Common myeloid progenitor, CD34-positive (primary cell): ENCODE measurements at regions not wholly inside any gene's neighbourhood (a gene's known extent, or its start where the extent isn't known, plus 50 kb on each side); places are given as distances from the start of the nearest gene placed in this dataset.

Experiments
- CTCF ChIA-PET: fragments of 350-600 bp; sonication (Branson Sonifier 250); formaldehyde crosslinking; loops from one replicate; lab custom pipeline; 2021; ENCODE audit warnings: antibody characterized with exemption; lab: Charles Lee
- POLR2A ChIA-PET: fragments of 350-600 bp; sonication (Branson Sonifier 250); formaldehyde crosslinking; loops from one replicate; lab custom pipeline; 2021; ENCODE audit warnings: antibody characterized with exemption; lab: Charles Lee
- DNase-seq, 3 donors: peaks; one replicate each; pipeline versions ENCODE4 v3.0.0 to v3.0.0-alpha.2; 2013
- H3K27ac ChIP-seq, 2 experiments: 1 replicate in 1 of 2; 2 replicates in 1 of 2; pipeline ENCODE4 v1.7.0; 2013; ENCODE audit warnings: inconsistent platforms in 2 of 2, low read length in 2 of 2, mild to moderate bottlenecking in 2 of 2, low read depth in 1 of 2, moderate library complexity in 1 of 2; ENCODE audit not compliant: severe bottlenecking in 2 of 2, insufficient read depth in 1 of 2, poor library complexity in 1 of 2
- H3K27me3 ChIP-seq, 5 experiments: replicated peaks in 2 of 5; 1 replicate in 3 of 5; 2 replicates in 2 of 5; pipeline versions ENCODE4 v1.6.1 to v1.7.0; 2013; ENCODE audit warnings: low read length in 4 of 5, mild to moderate bottlenecking in 2 of 5, moderate library complexity in 2 of 5, inconsistent platforms in 1 of 5; ENCODE audit not compliant: insufficient read depth in 5 of 5, control insufficient read depth in 4 of 5
- H3K36me3 ChIP-seq, 4 experiments: 1 replicate in 2 of 4; 2 replicates in 2 of 4; pipeline versions ENCODE4 v1.6.1 to v1.7.0; 2013; ENCODE audit warnings: low read length in 3 of 4, control low read depth in 1 of 4, mild to moderate bottlenecking in 1 of 4; ENCODE audit not compliant: control insufficient read depth in 4 of 4, insufficient read depth in 4 of 4
- H3K4me1 ChIP-seq, 4 experiments: 1 replicate in 3 of 4; 2 replicates in 1 of 4; pipeline versions ENCODE4 v1.6.1 to v1.7.1; 2013; ENCODE audit warnings: low read length in 3 of 4, mild to moderate bottlenecking in 3 of 4, control low read depth in 1 of 4, inconsistent platforms in 1 of 4, moderate library complexity in 1 of 4; ENCODE audit not compliant: control insufficient read depth in 4 of 4, insufficient read depth in 4 of 4; ENCODE audit errors: control extremely low read depth in 1 of 4
- H3K4me3 ChIP-seq, 7 experiments: 1 replicate in 4 of 7; 2 replicates in 3 of 7; pipeline versions ENCODE4 v1.5.1 to v1.7.0; 2013; ENCODE audit warnings: mild to moderate bottlenecking in 7 of 7, low read length in 6 of 7, moderate library complexity in 6 of 7, inconsistent platforms in 2 of 7, low read depth in 2 of 7, control low read depth in 1 of 7; ENCODE audit not compliant: insufficient read depth in 4 of 7, control insufficient read depth in 1 of 7; ENCODE audit errors: extremely low read depth in 1 of 7
- H3K9me3 ChIP-seq, 5 experiments: 1 replicate in 4 of 5; 2 replicates in 1 of 5; pipeline versions ENCODE4 v1.6.1 to v1.7.1; 2013; ENCODE audit warnings: low read length in 4 of 5, mild to moderate bottlenecking in 2 of 5, inconsistent platforms in 1 of 5, low read depth in 1 of 5, moderate library complexity in 1 of 5; ENCODE audit not compliant: control insufficient read depth in 4 of 5, insufficient read depth in 2 of 5; ENCODE audit errors: control extremely low read depth in 1 of 5
- WGBS: methylation state at CpG from one replicate; pipeline ENCODE4 v1.1.5; 2013; ENCODE audit not compliant: insufficient coverage; 5-methylcytosine and 5-hydroxymethylcytosine counted together

DNA sequence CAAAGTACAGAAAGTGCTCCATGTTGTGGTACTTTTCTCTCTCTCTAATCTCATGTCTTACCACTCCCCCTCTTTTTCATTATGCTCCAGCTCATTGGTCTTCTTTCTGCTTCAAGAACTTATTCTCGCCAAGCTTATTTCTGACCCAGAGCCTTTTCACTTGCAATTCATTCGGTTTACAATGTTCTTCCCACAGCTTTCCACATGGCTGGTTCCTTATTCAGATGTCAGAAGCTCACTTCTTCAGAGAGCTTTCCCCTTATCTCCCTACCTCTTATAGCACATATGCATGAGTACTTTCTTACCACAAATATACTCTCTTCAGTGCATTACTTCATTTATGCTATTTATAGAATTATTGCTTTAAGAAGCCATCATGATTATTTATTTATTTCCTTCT, 338.8 kb upstream of the ATP10B start:
- H3K27ac ChIP-seq: no peak overlapping the region
- H3K9me3 ChIP-seq: no peaks in the 10 kb centered on the region
- WGBS: 92% methylated on average over 2 of the region's 2 CpGs
- H3K4me3 ChIP-seq: no peak overlapping the region
- ChIA-PET POLR2A (no interaction called here), CTCF (no interaction called here)
- no peaks in the 10 kb centered on the region for H3K4me1 ChIP-seq
- H3K27me3 ChIP-seq: no peaks in the 10 kb centered on the region
- no peaks in the 10 kb centered on the region for H3K36me3 ChIP-seq
- DNase-seq: no peak

DNA sequence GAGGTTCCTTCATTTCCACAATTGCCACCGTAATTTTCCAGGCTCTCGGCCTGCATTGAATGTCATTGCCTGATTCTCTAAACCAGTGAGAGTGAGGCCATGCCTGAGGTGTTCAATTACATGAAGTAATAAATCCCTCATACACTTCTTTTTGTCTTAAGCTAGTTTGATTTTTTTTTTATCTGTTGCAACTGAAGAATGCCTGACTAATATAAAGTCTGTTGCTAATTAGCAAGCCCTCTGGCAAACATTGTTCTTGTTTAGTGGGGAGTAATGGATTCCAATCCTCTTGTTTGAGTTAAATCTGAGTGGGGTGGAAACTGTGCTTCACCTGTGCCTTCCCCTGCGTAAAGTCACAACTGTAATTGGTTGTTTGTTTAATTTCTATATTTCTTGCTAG, 338.1 kb upstream of the ATP10B start:
- Histone ChIP-seq H3K27me3 (no peaks in the 10 kb centered on the region), H3K9me3 (no peaks in the 10 kb centered on the region), H3K4me1 (no peaks in the 10 kb centered on the region), H3K36me3 (no peaks in the 10 kb centered on the region), H3K27ac (no peak overlapping the region), H3K4me3 (no peak overlapping the region)
- 100% methylated on average over 1 of the region's 3 CpGs for WGBS
- ChIA-PET CTCF (no interaction called here), POLR2A (no interaction called here)
- no peak for DNase-seq

DNA sequence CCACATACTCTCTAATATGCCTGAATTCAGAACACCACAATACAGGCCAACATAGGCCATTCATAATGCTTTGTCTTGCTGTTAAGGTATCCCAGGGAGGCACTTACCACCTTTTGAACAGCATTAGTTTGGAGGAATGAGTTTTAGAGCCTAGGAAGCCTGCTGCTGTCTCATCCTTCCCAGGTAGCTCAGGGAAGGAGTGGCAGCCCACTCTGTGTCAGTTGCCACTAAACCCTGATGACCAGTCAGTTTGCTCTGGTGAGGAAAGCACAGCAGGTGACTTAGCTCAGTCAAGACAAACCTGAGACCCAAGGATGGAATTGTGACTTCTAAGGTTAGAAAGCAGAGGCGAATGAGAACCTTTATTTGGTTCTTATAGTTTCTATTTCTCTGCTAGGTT, 337.4 kb upstream of the ATP10B start:
- CTCF ChIA-PET: no interaction called here
- no peak overlapping the region for H3K27ac ChIP-seq

DNA sequence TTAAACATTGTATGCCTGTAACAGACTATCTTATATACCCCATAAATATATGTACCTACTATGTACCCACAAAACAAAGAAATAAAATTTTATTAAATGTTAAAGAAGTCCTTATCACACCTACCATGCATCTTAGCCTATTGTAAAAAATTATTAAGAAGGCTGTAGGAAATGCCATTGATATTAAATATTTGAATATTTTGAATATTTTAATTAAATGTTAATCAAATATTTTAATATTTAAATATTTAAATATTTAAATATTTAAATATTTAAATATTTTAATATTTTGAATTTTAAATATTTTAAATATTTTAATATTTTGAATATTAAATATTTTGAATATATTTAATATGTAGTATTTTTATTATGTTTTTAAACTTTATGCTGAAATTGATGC, 331.5 kb upstream of the ATP10B start:
- Histone ChIP-seq H3K36me3 (no peaks in the 10 kb centered on the region), H3K27me3 (no peaks in the 10 kb centered on the region), H3K4me3 (no peak overlapping the region), H3K9me3 (peaks cover 0 to 1% (median 0%) of the 10 kb centered on the region in 5 experiments), H3K27ac (no peak overlapping the region), H3K4me1 (no peaks in the 10 kb centered on the region)
- no peak for DNase-seq
- CTCF ChIA-PET: no interaction called here
- POLR2A ChIA-PET: no interaction called here

More for the DNA sequence above, 337.4 kb upstream of the ATP10B start:
- no peak for DNase-seq
- no peaks in the 10 kb centered on the region for H3K36me3 ChIP-seq
- WGBS: no CpG with 5 or more reads among the region's 1 CpG
- POLR2A ChIA-PET: no interaction called here
- H3K9me3 ChIP-seq: no peaks in the 10 kb centered on the region
- H3K4me3 ChIP-seq: no peak overlapping the region
- no peaks in the 10 kb centered on the region for H3K4me1 ChIP-seq
- no peaks in the 10 kb centered on the region for H3K27me3 ChIP-seq

DNA sequence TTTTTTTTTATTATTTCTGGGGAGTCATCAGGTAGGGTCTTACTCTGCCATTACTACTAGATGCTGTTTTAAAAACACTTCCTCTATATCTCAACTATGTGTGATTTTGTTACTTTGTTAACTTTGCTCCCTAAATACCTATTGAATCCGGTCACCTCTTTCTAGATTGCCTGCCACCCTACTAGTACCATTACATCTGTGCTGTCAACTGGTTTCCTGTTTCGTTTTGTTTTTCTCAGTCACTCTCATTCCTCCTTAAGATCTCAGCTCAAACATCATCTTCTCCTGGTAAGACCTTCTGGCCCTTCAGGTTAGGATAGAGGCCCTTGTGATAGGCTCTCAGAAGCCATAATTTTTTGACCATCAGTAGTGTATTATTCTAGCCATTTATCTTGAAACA, 324.2 kb upstream of the ATP10B start:
- H3K4me3 ChIP-seq: no peak overlapping the region
- ChIA-PET POLR2A (no interaction called here), CTCF (no interaction called here)
- no peaks in the 10 kb centered on the region for H3K9me3 ChIP-seq
- no peaks in the 10 kb centered on the region for H3K27me3 ChIP-seq
- DNase-seq: no peak
- H3K4me1 ChIP-seq: no peaks in the 10 kb centered on the region
- no peak overlapping the region for H3K27ac ChIP-seq
- 80% methylated on average over 1 of the region's 2 CpGs for WGBS
- H3K36me3 ChIP-seq: no peaks in the 10 kb centered on the region

DNA sequence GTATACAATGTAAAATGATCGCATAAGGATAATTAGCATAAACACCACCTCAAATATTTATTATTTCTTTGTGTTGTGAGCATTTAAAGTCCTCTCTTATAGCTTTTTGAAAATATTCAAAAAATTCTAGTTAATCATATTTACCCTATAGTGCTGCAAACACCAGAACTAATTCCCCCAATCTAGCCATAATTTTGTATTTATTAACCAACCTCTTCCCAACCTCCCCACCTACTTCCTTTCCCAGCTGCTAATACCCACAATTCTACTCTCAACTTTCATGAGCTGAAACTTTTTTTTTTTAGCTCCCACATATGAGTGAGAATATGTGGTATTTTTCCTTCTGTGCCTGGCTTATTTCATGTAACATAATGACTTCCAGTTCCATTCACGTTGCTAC, 317.8 kb upstream of the ATP10B start:
- no peaks in the 10 kb centered on the region for H3K4me1 ChIP-seq
- ChIA-PET POLR2A (interaction anchor here (0.6 kb wide), 1 partner anchor 1020 kb away, joined by 3 read pairs; no protein-coding TSS in a partner anchor), CTCF (no interaction called here)
- no peaks in the 10 kb centered on the region for H3K27me3 ChIP-seq
- H3K27ac ChIP-seq: no peak overlapping the region
- no peak overlapping the region for H3K4me3 ChIP-seq
- H3K36me3 ChIP-seq: no peaks in the 10 kb centered on the region
- DNase-seq: no peak
- no CpG with 5 or more reads among the region's 2 CpGs for WGBS
- no peaks in the 10 kb centered on the region for H3K9me3 ChIP-seq

DNA sequence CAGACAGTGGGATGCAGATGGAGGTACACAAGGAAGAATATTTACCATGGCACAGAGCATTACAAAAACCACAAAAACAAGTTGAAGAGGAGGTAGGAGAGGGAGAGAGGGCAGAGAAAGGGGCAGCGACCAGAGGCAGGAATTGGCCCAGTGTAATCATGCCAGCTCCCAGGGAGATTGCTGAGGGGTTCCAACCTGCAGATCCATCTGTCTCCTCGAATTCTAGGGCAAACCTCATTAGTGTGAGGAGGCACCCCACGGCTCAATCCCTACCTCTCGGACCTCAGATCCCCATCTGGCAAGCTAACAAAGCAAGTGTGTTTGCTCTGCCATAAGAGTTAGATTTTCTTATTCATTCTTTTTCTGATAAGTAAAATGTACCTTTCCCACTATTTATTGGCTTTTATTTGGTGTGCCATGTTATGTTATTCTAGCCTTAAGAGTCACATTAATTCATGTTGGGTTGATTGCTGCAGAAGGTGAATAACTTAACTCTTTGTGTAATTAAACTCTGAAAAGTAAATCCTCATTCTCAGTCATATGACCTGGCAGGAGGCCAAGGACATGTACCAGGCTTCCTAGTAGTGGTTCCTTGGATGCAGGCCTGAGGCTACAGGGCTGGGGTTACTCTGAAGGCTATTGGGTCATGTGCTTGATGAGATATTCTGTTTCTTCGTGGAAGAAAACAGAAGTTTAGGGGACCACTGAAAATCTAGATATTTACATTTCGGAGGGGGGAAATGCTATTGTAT, 315.2 kb upstream of the ATP10B start:
- no peaks in the 10 kb centered on the region for H3K4me1 ChIP-seq
- ChIA-PET CTCF (no interaction called here), POLR2A (no interaction called here)
- H3K9me3 ChIP-seq: no peaks in the 10 kb centered on the region
- H3K27ac ChIP-seq: no peak overlapping the region
- DNase-seq: no peak
- no peaks in the 10 kb centered on the region for H3K27me3 ChIP-seq
- H3K4me3 ChIP-seq: no peak overlapping the region
- H3K36me3 ChIP-seq: no peaks in the 10 kb centered on the region
- 95% methylated on average over 3 of the region's 6 CpGs for WGBS
